KG1 (cell line): ENCODE measurements at regions not wholly inside any gene's neighbourhood (a gene's known extent, or its start where the extent isn't known, plus 50 kb on each side); places are given as distances from the start of the nearest gene placed in this dataset.
"Not testable (repeated sequence)": the region's sequence is repeated elsewhere in the genome, so short reads cannot be mapped to it uniquely, and the experiment has no call there.

Source experiments
- DNase-seq: peaks from one replicate; lab custom pipeline; 2025; lab: John Stamatoyannopoulos, UW

- DNase-seq = no peak
Observed at GRCh38 chr1:234775477-234776246, 165.7 kb upstream of the IRF2BP2 start.

- no peak for DNase-seq
Observed at GRCh38 chr1:234774971-234775370, 165.0 kb upstream of the IRF2BP2 start.

GRCh38 chr1:234773936-234774677 lies 164.1 kb upstream of the IRF2BP2 start:
- DNase-seq = no peak

- DNase-seq = peak; percentile 83
Observed at GRCh38 chr1:234772345-234773147, 162.6 kb upstream of the IRF2BP2 start.

GRCh38 chr1:234771642-234772344 lies 161.8 kb upstream of the IRF2BP2 start:
- no peak for DNase-seq

- no peak for DNase-seq
Observed at GRCh38 chr1:234770924-234771540, 161.1 kb upstream of the IRF2BP2 start.

- DNase-seq = no peak
Observed at GRCh38 chr1:234769986-234770795, 160.2 kb upstream of the IRF2BP2 start.

- DNase-seq = no peak
Observed at GRCh38 chr1:234769284-234769985, 159.5 kb upstream of the IRF2BP2 start.

- no peak for DNase-seq
Observed at GRCh38 chr1:234768569-234769283, 158.7 kb upstream of the IRF2BP2 start.

GRCh38 chr1:234768171-234768568 lies 158.2 kb upstream of the IRF2BP2 start:
- DNase-seq = no peak

GRCh38 chr1:234765672-234766071 lies 155.7 kb upstream of the IRF2BP2 start:
- DNase-seq = no peak

- DNase-seq = no peak
Observed at GRCh38 chr1:234765181-234765580, 155.2 kb upstream of the IRF2BP2 start.

- no peak for DNase-seq
Observed at GRCh38 chr1:234763910-234764309, 153.9 kb upstream of the IRF2BP2 start.

GRCh38 chr1:234763367-234763766 lies 153.4 kb upstream of the IRF2BP2 start:
- DNase-seq = no peak

- DNase-seq = not testable (repeated sequence)
Observed at GRCh38 chr1:234762127-234762526, 152.1 kb upstream of the IRF2BP2 start.

GRCh38 chr1:234760303-234760723 lies 150.3 kb upstream of the IRF2BP2 start:
- no peak for DNase-seq

GRCh38 chr1:234759888-234760287 lies 149.9 kb upstream of the IRF2BP2 start:
- DNase-seq = no peak

GRCh38 chr1:234758851-234759250 lies 148.9 kb upstream of the IRF2BP2 start:
- DNase-seq = no peak

- DNase-seq = no peak
Observed at GRCh38 chr1:234756857-234757256, 146.9 kb upstream of the IRF2BP2 start.
